ENCODE measurements at regions not wholly inside any gene's neighbourhood (a gene's known extent, or its start where the extent isn't known, plus 50 kb on each side); places are given as distances from the start of the nearest gene placed in this dataset.

- no peak for TF ChIP-seq POLR2A (IDR thresholded peaks at IDR 0.05)
- TF ChIP-seq CTCF (IDR thresholded peaks at IDR 0.05): no peak
These were observed 326.2 kb downstream of the DUSP10 start for GRCh38 chr1:221415651-221416050.

All from Peyer's patch (tissue), 4 donors.